Parathyroid adenoma (tissue), 2 donors: ENCODE measurements at regions not wholly inside any gene's neighbourhood (a gene's known extent, or its start where the extent isn't known, plus 50 kb on each side); places are given as distances from the start of the nearest gene placed in this dataset.

ENCODE experiments used
- H2AFZ ChIP-seq: fragments of 300-600 bp; sonication (generic); one replicate; pipeline ENCODE4 v1.7.0; 2017; ENCODE audit warnings: antibody characterized with exemption, mild to moderate bottlenecking
- H3K27ac ChIP-seq: fragments of 300-600 bp; sonication (generic); one replicate; pipeline ENCODE4 v1.7.0; 2017
- H3K27me3 ChIP-seq: fragments of 300-600 bp; sonication (generic); one replicate; pipeline ENCODE4 v1.7.0; 2017; ENCODE audit warnings: low read length; ENCODE audit not compliant: control insufficient read depth, insufficient read depth
- H3K36me3 ChIP-seq: fragments of 300-600 bp; sonication (generic); one replicate; pipeline ENCODE4 v1.7.0; 2017; ENCODE audit warnings: low read length; ENCODE audit not compliant: control insufficient read depth, insufficient read depth
- H3K4me1 ChIP-seq: fragments of 300-600 bp; sonication (generic); one replicate; pipeline ENCODE4 v1.7.0; 2017; ENCODE audit warnings: control low read depth
- H3K4me2 ChIP-seq: fragments of 300-600 bp; sonication (generic); one replicate; pipeline ENCODE4 v1.7.0; 2017; ENCODE audit warnings: low read length
- H3K4me3 ChIP-seq: fragments of 300-600 bp; sonication (generic); one replicate; pipeline ENCODE4 v1.7.0; 2017; ENCODE audit warnings: low read depth, low read length
- H3K79me2 ChIP-seq: fragments of 300-600 bp; sonication (generic); one replicate; pipeline ENCODE4 v1.7.0; 2017; ENCODE audit warnings: control low read depth
- H3K9ac ChIP-seq: fragments of 300-600 bp; sonication (generic); one replicate; pipeline ENCODE4 v1.7.0; 2017; ENCODE audit warnings: mild to moderate bottlenecking
- H3K9me3 ChIP-seq: fragments of 300-600 bp; sonication (generic); one replicate; pipeline ENCODE4 v1.7.0; 2017; ENCODE audit warnings: low read length; ENCODE audit not compliant: control insufficient read depth
- CTCF ChIP-seq: fragments of 300-600 bp; sonication (generic); IDR thresholded peaks from one replicate; pipeline ENCODE4 v1.7.0; 2017; ENCODE audit warnings: antibody characterized with exemption, mild to moderate bottlenecking
- donor health status: primary hyperparathyroidism.

GRCh38 chr5:1708592-1709141 lies 91.0 kb downstream of the MRPL36 start:
- no peaks in the 10 kb centered on the region for H3K4me1 ChIP-seq
- H3K27ac ChIP-seq = no peak overlapping the region
- H3K4me3 ChIP-seq = no peak overlapping the region
- no peak overlapping the region for H3K4me2 ChIP-seq
- no peaks in the 10 kb centered on the region for H3K79me2 ChIP-seq
- no peak for TF ChIP-seq CTCF
- H3K9me3 ChIP-seq = no peaks in the 10 kb centered on the region
- no peaks in the 10 kb centered on the region for H3K36me3 ChIP-seq
- no peak overlapping the region for H3K9ac ChIP-seq
- no peak overlapping the region for H2AFZ ChIP-seq
- H3K27me3 ChIP-seq = no peaks in the 10 kb centered on the region

GRCh38 chr5:1707467-1707866 lies 92.2 kb downstream of the MRPL36 start:
- no peak overlapping the region for H3K9ac ChIP-seq
- H3K4me3 ChIP-seq = no peak overlapping the region
- no peaks in the 10 kb centered on the region for H3K4me1 ChIP-seq
- no peaks in the 10 kb centered on the region for H3K27me3 ChIP-seq
- TF ChIP-seq CTCF = no peak
- H3K27ac ChIP-seq = no peak overlapping the region
- no peaks in the 10 kb centered on the region for H3K79me2 ChIP-seq
- H2AFZ ChIP-seq = no peak overlapping the region
- H3K4me2 ChIP-seq = no peak overlapping the region
- H3K9me3 ChIP-seq = no peaks in the 10 kb centered on the region
- H3K36me3 ChIP-seq = no peaks in the 10 kb centered on the region

- no peaks in the 10 kb centered on the region for H3K9me3 ChIP-seq
- no peak overlapping the region for H3K9ac ChIP-seq
- H3K36me3 ChIP-seq = no peaks in the 10 kb centered on the region
- H3K4me1 ChIP-seq = no peaks in the 10 kb centered on the region
- H3K4me3 ChIP-seq = no peak overlapping the region
- no peak overlapping the region for H3K4me2 ChIP-seq
- no peaks in the 10 kb centered on the region for H3K27me3 ChIP-seq
- TF ChIP-seq CTCF = no peak
- no peak overlapping the region for H3K27ac ChIP-seq
- no peak overlapping the region for H2AFZ ChIP-seq
- no peaks in the 10 kb centered on the region for H3K79me2 ChIP-seq
Measured at GRCh38 chr5:1706428-1706827, 93.2 kb downstream of the MRPL36 start.

- H3K27me3 ChIP-seq = no peaks in the 10 kb centered on the region
Measured at GRCh38 chr5:1706021-1706420, 93.6 kb downstream of the MRPL36 start.

More at GRCh38 chr5:1706021-1706420, 93.6 kb downstream of the MRPL36 start:
- no peak overlapping the region for H3K9ac ChIP-seq
- H2AFZ ChIP-seq = no peak overlapping the region
- H3K4me1 ChIP-seq = no peaks in the 10 kb centered on the region
- no peaks in the 10 kb centered on the region for H3K36me3 ChIP-seq
- no peaks in the 10 kb centered on the region for H3K9me3 ChIP-seq
- H3K79me2 ChIP-seq = no peaks in the 10 kb centered on the region
- TF ChIP-seq CTCF = no peak
- no peak overlapping the region for H3K4me2 ChIP-seq
- H3K4me3 ChIP-seq = no peak overlapping the region
- H3K27ac ChIP-seq = no peak overlapping the region
